ENCODE measurements at regions not wholly inside any gene's neighbourhood (a gene's known extent, or its start where the extent isn't known, plus 50 kb on each side); places are given as distances from the start of the nearest gene placed in this dataset.

DNA sequence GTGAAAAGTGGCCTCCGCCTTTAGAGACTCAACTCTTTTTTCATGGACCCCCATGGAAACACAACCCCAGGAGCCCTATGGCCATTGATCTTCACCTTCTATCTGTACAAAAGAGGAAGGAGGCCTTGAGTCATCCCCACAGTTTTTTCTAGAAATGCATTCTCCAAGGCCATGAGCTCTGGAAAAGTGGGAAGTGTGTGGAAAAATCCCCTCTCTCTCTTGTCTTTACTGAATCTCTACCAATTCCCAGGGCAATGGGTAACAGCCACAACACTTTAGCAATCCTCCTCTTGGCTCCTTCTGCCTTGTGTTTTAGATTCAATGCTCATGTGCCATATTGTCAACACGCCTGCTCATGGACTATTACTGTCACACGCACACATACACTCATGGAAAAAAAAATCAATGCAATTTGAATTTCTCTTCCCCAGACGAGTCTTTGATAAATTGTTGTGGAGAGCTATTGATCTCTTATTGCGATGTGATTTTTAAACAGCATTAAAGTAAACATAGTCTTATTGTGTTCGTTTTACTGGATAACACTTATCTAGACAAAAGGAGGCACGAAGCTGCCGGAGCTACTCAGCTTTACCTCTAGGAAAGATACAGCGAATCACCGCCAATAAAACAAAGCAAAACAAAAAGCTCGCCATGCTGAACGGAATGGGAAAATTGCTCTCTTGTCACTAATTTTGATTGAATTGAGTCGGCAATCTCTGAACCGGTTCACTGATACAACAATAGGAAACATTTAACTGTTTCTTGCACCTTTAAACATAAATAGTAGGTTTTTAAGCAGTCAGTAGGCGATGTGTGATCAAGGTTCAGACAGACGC, 260.3 kb downstream of the VRK1 start:
- 76% methylated on average over 16 of the region's 16 CpGs for WGBS (ENCODE audit: low lambda C conversion rate, missing lambda C conversion rate)
- no peaks in the 10 kb centered on the region for H3K36me3 ChIP-seq (replicated peaks; ENCODE audit: insufficient read depth, low read depth)
- H3K79me2 ChIP-seq: no peaks in the 10 kb centered on the region
- H3K4me1 ChIP-seq (ENCODE audit: insufficient read depth): no peaks in the 10 kb centered on the region
- TF ChIP-seq EZH2 (IDR thresholded peaks at IDR 0.05; ENCODE audit: borderline replicate concordance): no peak
- TF ChIP-seq, protein P1, sequence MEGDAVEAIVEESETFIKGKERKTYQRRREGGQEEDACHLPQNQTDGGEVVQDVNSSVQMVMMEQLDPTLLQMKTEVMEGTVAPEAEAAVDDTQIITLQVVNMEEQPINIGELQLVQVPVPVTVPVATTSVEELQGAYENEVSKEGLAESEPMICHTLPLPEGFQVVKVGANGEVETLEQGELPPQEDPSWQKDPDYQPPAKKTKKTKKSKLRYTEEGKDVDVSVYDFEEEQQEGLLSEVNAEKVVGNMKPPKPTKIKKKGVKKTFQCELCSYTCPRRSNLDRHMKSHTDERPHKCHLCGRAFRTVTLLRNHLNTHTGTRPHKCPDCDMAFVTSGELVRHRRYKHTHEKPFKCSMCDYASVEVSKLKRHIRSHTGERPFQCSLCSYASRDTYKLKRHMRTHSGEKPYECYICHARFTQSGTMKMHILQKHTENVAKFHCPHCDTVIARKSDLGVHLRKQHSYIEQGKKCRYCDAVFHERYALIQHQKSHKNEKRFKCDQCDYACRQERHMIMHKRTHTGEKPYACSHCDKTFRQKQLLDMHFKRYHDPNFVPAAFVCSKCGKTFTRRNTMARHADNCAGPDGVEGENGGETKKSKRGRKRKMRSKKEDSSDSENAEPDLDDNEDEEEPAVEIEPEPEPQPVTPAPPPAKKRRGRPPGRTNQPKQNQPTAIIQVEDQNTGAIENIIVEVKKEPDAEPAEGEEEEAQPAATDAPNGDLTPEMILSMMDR (IDR thresholded peaks at IDR 0.05; ENCODE audit: poor library complexity): no peak
- no peak for TF ChIP-seq EZH2phosphoT487 (IDR thresholded peaks at IDR 0.05; ENCODE audit: low read depth, severe bottlenecking, unreplicated experiment)
- H3K4me2 ChIP-seq: no peak overlapping the region
- no peaks in the 10 kb centered on the region for H3K9me3 ChIP-seq (ENCODE audit: low read depth)
- H3K27ac ChIP-seq: no peak overlapping the region
- no peaks in the 10 kb centered on the region for H3K27me3 ChIP-seq
- H3K9me2 ChIP-seq (replicated peaks; ENCODE audit: insufficient read depth): no peaks in the 10 kb centered on the region
- no peaks in the 10 kb centered on the region for H4K20me1 ChIP-seq (ENCODE audit: insufficient read depth, poor library complexity, severe bottlenecking)
- H2AFZ ChIP-seq: no peak overlapping the region
- no peak for DNase-seq (ENCODE audit: low spot score)
- no peak overlapping the region for H3K4me3 ChIP-seq

DNA sequence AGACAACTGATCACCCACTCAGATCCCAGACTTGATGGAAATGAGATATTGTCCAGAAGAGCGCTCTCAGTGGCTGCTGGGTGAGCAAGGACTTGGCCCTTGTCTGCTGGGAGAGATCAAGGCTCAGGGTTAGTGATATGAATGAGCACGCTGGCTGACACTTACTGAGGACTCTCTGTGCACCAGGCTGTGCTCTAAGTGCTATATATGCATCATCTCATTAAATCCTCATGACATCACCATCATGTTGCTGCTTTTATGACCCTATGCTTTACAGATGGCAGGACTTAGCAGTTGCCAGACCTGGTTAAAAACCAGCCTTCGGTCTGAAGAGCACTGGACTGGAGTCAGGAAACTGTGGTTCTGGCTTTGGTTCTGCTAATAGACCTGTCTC, 260.9 kb downstream of the VRK1 start:
- Histone ChIP-seq H3K9me2 (replicated peaks; ENCODE audit: insufficient read depth) (no peaks in the 10 kb centered on the region), H3K27me3 (no peaks in the 10 kb centered on the region), H3K27ac (no peak overlapping the region), H3K9me3 (ENCODE audit: low read depth) (no peaks in the 10 kb centered on the region), H3K4me3 (no peak overlapping the region), H3K4me1 (ENCODE audit: insufficient read depth) (no peaks in the 10 kb centered on the region), H3K36me3 (replicated peaks; ENCODE audit: insufficient read depth, low read depth) (no peaks in the 10 kb centered on the region), H3K4me2 (no peak overlapping the region), H3K79me2 (no peaks in the 10 kb centered on the region), H4K20me1 (ENCODE audit: insufficient read depth, poor library complexity, severe bottlenecking) (no peaks in the 10 kb centered on the region), H2AFZ (no peak overlapping the region)
- no peak for DNase-seq (ENCODE audit: low spot score)
- 49% methylated on average over 3 of the region's 3 CpGs for WGBS (ENCODE audit: low lambda C conversion rate, missing lambda C conversion rate)
- TF ChIP-seq, protein P1 (IDR thresholded peaks at IDR 0.05; ENCODE audit: poor library complexity): no peak
- TF ChIP-seq EZH2 (IDR thresholded peaks at IDR 0.05; ENCODE audit: borderline replicate concordance) (no peak), EZH2phosphoT487 (IDR thresholded peaks at IDR 0.05; ENCODE audit: low read depth, severe bottlenecking, unreplicated experiment) (no peak)

DNA sequence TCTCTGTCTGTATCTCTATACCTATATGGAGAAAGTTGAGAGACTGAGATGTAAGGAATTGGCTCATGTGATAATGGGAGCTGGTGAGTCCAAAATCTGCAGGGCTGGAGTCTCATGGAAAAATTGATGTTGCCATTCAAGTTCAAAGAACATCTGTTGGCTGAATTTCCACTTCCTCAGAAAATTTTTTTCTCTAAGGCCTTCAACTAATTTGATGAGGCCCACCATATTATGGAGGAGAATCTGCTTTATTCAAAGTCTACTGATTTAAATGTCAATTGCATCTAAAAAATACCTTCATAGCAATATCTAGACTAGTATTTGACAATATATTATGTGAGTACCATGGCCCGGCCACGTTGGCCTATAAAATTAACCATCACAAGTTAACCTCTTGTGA, 261.4 kb downstream of the VRK1 start:
- Histone ChIP-seq H4K20me1 (ENCODE audit: insufficient read depth, poor library complexity, severe bottlenecking) (no peaks in the 10 kb centered on the region), H3K79me2 (no peaks in the 10 kb centered on the region), H3K9me2 (replicated peaks; ENCODE audit: insufficient read depth) (no peaks in the 10 kb centered on the region), H3K4me1 (ENCODE audit: insufficient read depth) (no peaks in the 10 kb centered on the region), H3K36me3 (replicated peaks; ENCODE audit: insufficient read depth, low read depth) (no peaks in the 10 kb centered on the region), H3K9me3 (ENCODE audit: low read depth) (no peaks in the 10 kb centered on the region), H3K27ac (no peak overlapping the region), H3K4me2 (no peak overlapping the region), H3K27me3 (no peaks in the 10 kb centered on the region), H3K4me3 (no peak overlapping the region), H2AFZ (no peak overlapping the region)
- 92% methylated on average over 2 of the region's 2 CpGs for WGBS (ENCODE audit: low lambda C conversion rate, missing lambda C conversion rate)
- no peak for DNase-seq (ENCODE audit: low spot score)
- TF ChIP-seq, protein P1 (IDR thresholded peaks at IDR 0.05; ENCODE audit: poor library complexity): no peak
- TF ChIP-seq EZH2 (IDR thresholded peaks at IDR 0.05; ENCODE audit: borderline replicate concordance): no peak
- no peak for TF ChIP-seq EZH2phosphoT487 (IDR thresholded peaks at IDR 0.05; ENCODE audit: low read depth, severe bottlenecking, unreplicated experiment)
